ENCODE measurements at regions not wholly inside any gene's neighbourhood (a gene's known extent, or its start where the extent isn't known, plus 50 kb on each side); places are given as distances from the start of the nearest gene placed in this dataset.

GRCh38 chr7:11228515-11228914, 254.8 kb downstream of the PHF14 start:
- WGBS = 14% methylated on average over 2 of the region's 2 CpGs
- TF ChIP-seq FOXA2 (IDR thresholded peaks at IDR 0.05) (peak; percentile 34), HNF4G (IDR thresholded peaks at IDR 0.05) (peak; percentile 27), TAF1 (conservative IDR thresholded peaks at IDR 0.05) (no peak), CTCF (IDR thresholded peaks at IDR 0.05; ENCODE audit: low read depth, low read length, missing input control) (no peak), NR2F2 (IDR thresholded peaks at IDR 0.05) (peak; percentile 73), RXRA (IDR thresholded peaks at IDR 0.05) (peak; percentile 54 to 89), JUND (IDR thresholded peaks at IDR 0.05) (peak; percentile 29 to 50), SP1 (IDR thresholded peaks at IDR 0.05) (peak; percentile 74), HNF4A (conservative IDR thresholded peaks at IDR 0.05) (peak; percentile 30 to 63), FOXA1 (IDR thresholded peaks at IDR 0.05) (no peak), RAD21 (IDR thresholded peaks at IDR 0.05) (peak in 1 of 2 donors; percentile 53)
- H3K27me3 ChIP-seq (ENCODE audit: control insufficient read depth in 4 of 4, insufficient read depth in 4 of 4, low read length in 3 of 4) = no peaks in the 10 kb centered on the region
- no peak for DNase-seq (ENCODE audit: low spot score)
- H3K4me1 ChIP-seq (ENCODE audit: control insufficient read depth in 4 of 4, insufficient read depth in 4 of 4, low read length in 3 of 4) = peaks cover 0 to 13% (median 7%) of the 10 kb centered on the region in 4 donors
- H3K4me3 ChIP-seq (ENCODE audit: low read depth in 1 of 3, low read length in 3 of 3) = no peak overlapping the region
- no peaks in the 10 kb centered on the region for H3K9me3 ChIP-seq (ENCODE audit: control insufficient read depth in 4 of 4, low read length in 3 of 4)
- no peaks in the 10 kb centered on the region for H3K36me3 ChIP-seq (ENCODE audit: control insufficient read depth in 4 of 4, insufficient read depth in 3 of 4, low read depth in 1 of 4, low read length in 3 of 4)
- no peak overlapping the region for H3K9ac ChIP-seq (ENCODE audit: low read depth in 1 of 2, low read length in 2 of 2)
- H3K27ac ChIP-seq (ENCODE audit: low read depth in 1 of 2, low read length in 2 of 2) = peak overlapping the region; percentile 35 to 38

- Histone ChIP-seq H3K36me3 (ENCODE audit: control insufficient read depth in 4 of 4, insufficient read depth in 3 of 4, low read depth in 1 of 4, low read length in 3 of 4) (no peaks in the 10 kb centered on the region), H3K27me3 (ENCODE audit: control insufficient read depth in 4 of 4, insufficient read depth in 4 of 4, low read length in 3 of 4) (no peaks in the 10 kb centered on the region), H3K27ac (ENCODE audit: low read depth in 1 of 2, low read length in 2 of 2) (peak overlapping the region in 1 of 2 donors; percentile 32), H3K9ac (ENCODE audit: low read depth in 1 of 2, low read length in 2 of 2) (no peak overlapping the region), H3K4me1 (ENCODE audit: control insufficient read depth in 4 of 4, insufficient read depth in 4 of 4, low read length in 3 of 4) (peaks cover 0 to 15% (median 7%) of the 10 kb centered on the region in 4 donors), H3K9me3 (ENCODE audit: control insufficient read depth in 4 of 4, low read length in 3 of 4) (no peaks in the 10 kb centered on the region), H3K4me3 (ENCODE audit: low read depth in 1 of 3, low read length in 3 of 3) (no peak overlapping the region)
- DNase-seq (ENCODE audit: low spot score) = no peak
- TF ChIP-seq RAD21 (IDR thresholded peaks at IDR 0.05) (peak in 1 of 2 donors; percentile 18), RXRA (IDR thresholded peaks at IDR 0.05) (no peak), NR2F2 (IDR thresholded peaks at IDR 0.05) (peak; percentile 65)
- WGBS = 39% methylated on average over 1 of the region's 1 CpG
These were observed 257.5 kb downstream of the PHF14 start for GRCh38 chr7:11231190-11231589.

GRCh38 chr7:11232462-11232861, 258.8 kb downstream of the PHF14 start:
- 66% methylated on average over 3 of the region's 3 CpGs for WGBS
- no peak overlapping the region for H3K9ac ChIP-seq (ENCODE audit: low read depth in 1 of 2, low read length in 2 of 2)

More at GRCh38 chr7:11232462-11232861, 258.8 kb downstream of the PHF14 start:
- Histone ChIP-seq H3K27me3 (ENCODE audit: control insufficient read depth in 4 of 4, insufficient read depth in 4 of 4, low read length in 3 of 4) (no peaks in the 10 kb centered on the region), H3K4me1 (ENCODE audit: control insufficient read depth in 4 of 4, insufficient read depth in 4 of 4, low read length in 3 of 4) (peaks cover 0 to 24% (median 17%) of the 10 kb centered on the region in 4 donors), H3K27ac (ENCODE audit: low read depth in 1 of 2, low read length in 2 of 2) (no peak overlapping the region), H3K36me3 (ENCODE audit: control insufficient read depth in 4 of 4, insufficient read depth in 3 of 4, low read depth in 1 of 4, low read length in 3 of 4) (no peaks in the 10 kb centered on the region), H3K4me3 (ENCODE audit: low read depth in 1 of 3, low read length in 3 of 3) (no peak overlapping the region), H3K9me3 (ENCODE audit: control insufficient read depth in 4 of 4, low read length in 3 of 4) (no peaks in the 10 kb centered on the region)
- TF ChIP-seq HNF4G (IDR thresholded peaks at IDR 0.05) (no peak), EGR1 (IDR thresholded peaks at IDR 0.05; ENCODE audit: low read depth in 2 of 2) (no peak), GABPA (IDR thresholded peaks at IDR 0.05 in 1 of 2, conservative IDR thresholded peaks at IDR 0.05 in 1 of 2) (no peak), RAD21 (IDR thresholded peaks at IDR 0.05) (no peak), FOXA1 (IDR thresholded peaks at IDR 0.05) (no peak), SP1 (IDR thresholded peaks at IDR 0.05) (no peak), ZBTB33 (IDR thresholded peaks at IDR 0.05) (no peak), FOXA2 (IDR thresholded peaks at IDR 0.05) (no peak), YY1 (IDR thresholded peaks at IDR 0.05) (no peak), JUND (IDR thresholded peaks at IDR 0.05) (no peak), MAX (IDR thresholded peaks at IDR 0.05) (no peak), TAF1 (conservative IDR thresholded peaks at IDR 0.05) (no peak), HNF4A (conservative IDR thresholded peaks at IDR 0.05) (no peak), RXRA (IDR thresholded peaks at IDR 0.05) (no peak), REST (IDR thresholded peaks at IDR 0.05) (no peak), CTCF (IDR thresholded peaks at IDR 0.05; ENCODE audit: low read depth, low read length, missing input control) (no peak)
- no peak for DNase-seq (ENCODE audit: low spot score)

All from liver (tissue), 8 donors.